GM10266 (cell line): ENCODE measurements at regions not wholly inside any gene's neighbourhood (a gene's known extent, or its start where the extent isn't known, plus 50 kb on each side); places are given as distances from the start of the nearest gene placed in this dataset.

Source experiments
- DNase-seq: peaks from one replicate; pipeline ENCODE4 v3.0.0; 2012; ENCODE audit errors: extremely low spot score
- CTCF ChIP-seq: IDR thresholded peaks from 2 replicates; pipeline ENCODE4 v1.5.1; 2012; ENCODE audit warnings: mild to moderate bottlenecking, low read depth; ENCODE audit not compliant: control insufficient read depth, insufficient read depth; ENCODE audit errors: missing control alignments

DNA sequence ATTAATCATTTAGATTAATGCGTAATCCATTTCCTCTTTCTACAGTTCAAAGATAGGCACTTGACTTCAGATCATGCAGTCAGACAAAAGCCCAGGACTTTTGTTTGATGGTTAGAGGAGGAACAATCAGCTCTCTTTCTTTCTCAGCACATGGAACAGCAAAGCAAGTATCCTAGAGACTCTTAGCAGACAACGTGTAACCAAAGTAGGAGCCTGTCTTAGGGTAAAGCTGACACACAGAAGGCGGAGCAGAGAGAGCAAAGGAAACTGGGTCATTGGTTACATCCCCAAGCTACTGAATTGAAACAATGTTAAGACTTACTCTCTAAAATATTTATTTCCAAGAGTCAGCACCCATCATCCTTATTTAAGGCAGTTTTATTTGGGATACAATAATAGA, 110.0 kb upstream of the HES1 start:
- TF ChIP-seq CTCF: no peak
- no peak for DNase-seq

DNA sequence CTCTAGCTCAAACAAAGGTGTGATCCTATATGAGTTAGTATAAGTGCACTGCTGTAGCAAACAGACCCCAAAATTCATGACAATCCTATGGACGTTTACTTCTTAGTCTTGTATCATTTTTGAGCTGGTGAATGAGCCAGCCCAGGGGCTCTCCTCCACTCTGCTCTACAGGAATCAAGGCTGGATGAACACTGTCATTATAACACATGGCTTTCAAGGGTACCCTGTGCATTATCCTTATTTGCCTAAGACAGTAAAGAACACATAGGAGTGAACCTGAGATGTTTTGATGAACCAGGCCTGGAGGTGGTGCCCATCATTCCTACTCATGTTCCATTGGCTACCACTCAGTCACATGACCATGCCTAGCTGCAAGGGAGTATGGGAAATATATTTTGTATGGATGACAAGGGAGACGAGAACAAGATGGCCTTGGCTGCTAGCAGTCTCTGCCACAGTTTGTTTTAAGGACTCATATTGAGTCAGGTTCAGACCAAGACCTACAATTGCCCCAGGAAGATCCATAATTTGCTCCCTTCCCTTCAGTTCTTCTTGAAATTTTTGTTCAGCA, 107.4 kb upstream of the HES1 start:
- no peak for TF ChIP-seq CTCF

GRCh38 chr3:194029846-194030245, 106.1 kb upstream of the HES1 start:
- no peak for DNase-seq
- TF ChIP-seq CTCF: no peak

More for the DNA sequence above, 107.4 kb upstream of the HES1 start:
- DNase-seq: no peak

GRCh38 chr3:194030372-194030771, 105.6 kb upstream of the HES1 start:
- TF ChIP-seq CTCF: no peak
- no peak for DNase-seq

DNA sequence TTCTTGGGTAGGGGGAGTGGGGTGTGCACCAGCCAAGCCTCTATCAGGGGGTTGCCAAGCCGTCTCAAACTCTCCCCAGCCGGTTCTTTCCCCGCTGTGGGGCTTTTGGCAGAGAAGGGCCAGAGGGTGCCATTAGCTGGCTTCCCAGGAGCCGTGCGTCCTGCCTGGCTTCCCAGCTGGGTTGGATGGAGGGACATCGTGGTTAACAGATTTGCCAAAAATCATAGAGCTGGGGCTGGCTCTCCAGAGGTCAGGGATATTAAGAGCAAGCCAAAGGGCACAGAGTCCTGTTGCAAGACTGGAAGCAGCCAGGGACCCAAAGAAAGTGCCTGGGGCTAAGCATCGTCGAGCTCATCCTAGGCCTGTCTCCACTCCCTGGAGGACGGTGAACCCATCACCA, 104.6 kb upstream of the HES1 start:
- no peak for TF ChIP-seq CTCF
- DNase-seq: no peak

GRCh38 chr3:194031867-194032635, 103.9 kb upstream of the HES1 start:
- no peak for DNase-seq
- no peak for TF ChIP-seq CTCF

- no peak for TF ChIP-seq CTCF
- no peak for DNase-seq
Measured at GRCh38 chr3:194032828-194033435, 103.0 kb upstream of the HES1 start.
